ENCODE measurements at regions not wholly inside any gene's neighbourhood (a gene's known extent, or its start where the extent isn't known, plus 50 kb on each side); places are given as distances from the start of the nearest gene placed in this dataset.
A peak's percentile ranks its signal among the peaks of the same experiment; 100 is the strongest.

- DNase-seq (ENCODE audit: low read depth in 4 of 6, low spot score in 6 of 6) = no peak
- 93% methylated on average over 4 of the region's 6 CpGs for WGBS (ENCODE audit: insufficient coverage)
- no peak overlapping the region for H3K27ac ChIP-seq (ENCODE audit: low read depth, low read length)
- H3K4me1 ChIP-seq (ENCODE audit: control insufficient read depth, insufficient read depth, low read length) = no peaks in the 10 kb centered on the region
- no peaks in the 10 kb centered on the region for H3K27me3 ChIP-seq (ENCODE audit: control insufficient read depth, insufficient read depth, low read length)
- no peaks in the 10 kb centered on the region for H3K36me3 ChIP-seq (ENCODE audit: control insufficient read depth, insufficient read depth, low read length)
- H3K9me3 ChIP-seq (ENCODE audit: control insufficient read depth, insufficient read depth, low read length) = no peaks in the 10 kb centered on the region
- H3K4me3 ChIP-seq (ENCODE audit: low read depth, low read length) = no peak overlapping the region
Measured at GRCh38 chr18:40037356-40037755, 1917.7 kb upstream of the PIK3C3 start.

DNA sequence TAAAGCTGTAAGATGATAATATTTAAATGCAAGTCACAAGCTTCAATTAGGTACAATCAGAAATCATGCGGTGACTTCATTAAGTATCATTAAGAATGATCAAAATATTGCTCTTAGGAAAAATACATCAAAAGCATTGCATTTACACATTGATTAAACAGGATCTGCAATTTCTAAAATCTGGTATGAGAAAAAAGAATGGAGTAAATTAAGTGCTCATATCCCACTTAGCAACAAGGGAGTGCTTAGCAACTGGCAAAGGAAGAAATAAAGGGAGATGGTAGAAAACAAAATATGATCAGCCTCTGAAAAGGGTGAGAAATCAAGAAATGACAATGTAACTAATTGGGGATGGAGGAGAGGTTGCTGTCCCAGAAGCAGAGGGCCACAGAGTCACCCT is 1918.2 kb upstream of the PIK3C3 start:
- H3K4me1 ChIP-seq (ENCODE audit: control insufficient read depth, insufficient read depth, low read length) = no peaks in the 10 kb centered on the region
- H3K4me3 ChIP-seq (ENCODE audit: low read depth, low read length) = no peak overlapping the region
- H3K36me3 ChIP-seq (ENCODE audit: control insufficient read depth, insufficient read depth, low read length) = no peaks in the 10 kb centered on the region
- H3K9me3 ChIP-seq (ENCODE audit: control insufficient read depth, insufficient read depth, low read length) = no peaks in the 10 kb centered on the region
- WGBS (ENCODE audit: insufficient coverage) = no CpG with 5 or more reads among the region's 1 CpG
- H3K27me3 ChIP-seq (ENCODE audit: control insufficient read depth, insufficient read depth, low read length) = no peaks in the 10 kb centered on the region
- peak in 2 of 6 donors; percentile 22 to 71 for DNase-seq (ENCODE audit: low read depth in 4 of 6, low spot score in 6 of 6)
- no peak overlapping the region for H3K27ac ChIP-seq (ENCODE audit: low read depth, low read length)

DNA sequence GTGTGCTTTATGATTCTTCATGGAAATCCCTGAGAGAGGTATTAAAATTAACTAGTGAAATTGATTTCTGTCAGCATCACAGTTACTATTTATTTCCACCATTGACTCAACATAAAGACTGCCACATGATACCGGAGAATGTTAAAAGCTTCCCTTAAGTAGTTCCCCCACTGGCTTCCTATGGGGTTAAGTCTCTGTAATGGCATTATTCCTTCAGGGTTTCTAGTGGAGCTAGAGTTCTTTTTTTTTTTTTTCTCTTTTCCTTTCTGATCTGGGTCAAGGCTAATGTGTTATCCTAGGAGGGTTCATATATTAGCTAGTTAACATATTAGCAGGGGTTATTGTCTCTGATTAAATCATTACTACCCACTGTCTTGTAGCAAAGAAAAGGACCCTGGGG is 1919.1 kb upstream of the PIK3C3 start:
- DNase-seq (ENCODE audit: low read depth in 4 of 6, low spot score in 6 of 6) = peak in 1 of 6 donors; percentile 35
- Histone ChIP-seq H3K27ac (ENCODE audit: low read depth, low read length) (no peak overlapping the region), H3K36me3 (ENCODE audit: control insufficient read depth, insufficient read depth, low read length) (no peaks in the 10 kb centered on the region), H3K4me1 (ENCODE audit: control insufficient read depth, insufficient read depth, low read length) (no peaks in the 10 kb centered on the region), H3K27me3 (ENCODE audit: control insufficient read depth, insufficient read depth, low read length) (no peaks in the 10 kb centered on the region), H3K4me3 (ENCODE audit: low read depth, low read length) (no peak overlapping the region), H3K9me3 (ENCODE audit: control insufficient read depth, insufficient read depth, low read length) (no peaks in the 10 kb centered on the region)
- WGBS (ENCODE audit: insufficient coverage) = no CpG with 5 or more reads among the region's 1 CpG

DNA sequence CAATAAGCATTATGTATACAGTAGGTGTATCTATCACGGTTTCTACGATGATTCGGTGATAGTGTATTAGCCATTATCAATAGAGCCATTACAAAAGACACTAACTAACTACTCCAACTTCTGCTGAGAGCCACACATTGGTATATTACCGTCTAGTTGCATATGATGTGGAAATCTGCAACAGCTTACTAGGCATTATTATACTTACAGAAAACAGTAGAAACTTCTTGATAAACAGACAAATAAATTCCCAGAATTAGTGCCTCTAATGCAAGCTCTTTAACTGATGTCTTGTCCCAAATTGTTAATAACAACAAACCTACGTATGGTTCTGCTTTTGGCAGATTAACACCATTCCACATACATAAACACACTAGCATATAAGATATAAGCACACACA is 1923.0 kb upstream of the PIK3C3 start:
- no peaks in the 10 kb centered on the region for H3K27me3 ChIP-seq (ENCODE audit: control insufficient read depth, insufficient read depth, low read length)
- no peak overlapping the region for H3K27ac ChIP-seq (ENCODE audit: low read depth, low read length)
- no peak for DNase-seq (ENCODE audit: low read depth in 4 of 6, low spot score in 6 of 6)
- no peak overlapping the region for H3K4me3 ChIP-seq (ENCODE audit: low read depth, low read length)
- no peaks in the 10 kb centered on the region for H3K36me3 ChIP-seq (ENCODE audit: control insufficient read depth, insufficient read depth, low read length)
- H3K9me3 ChIP-seq (ENCODE audit: control insufficient read depth, insufficient read depth, low read length) = no peaks in the 10 kb centered on the region
- 70% methylated on average over 2 of the region's 5 CpGs for WGBS (ENCODE audit: insufficient coverage)
- H3K4me1 ChIP-seq (ENCODE audit: control insufficient read depth, insufficient read depth, low read length) = no peaks in the 10 kb centered on the region

DNA sequence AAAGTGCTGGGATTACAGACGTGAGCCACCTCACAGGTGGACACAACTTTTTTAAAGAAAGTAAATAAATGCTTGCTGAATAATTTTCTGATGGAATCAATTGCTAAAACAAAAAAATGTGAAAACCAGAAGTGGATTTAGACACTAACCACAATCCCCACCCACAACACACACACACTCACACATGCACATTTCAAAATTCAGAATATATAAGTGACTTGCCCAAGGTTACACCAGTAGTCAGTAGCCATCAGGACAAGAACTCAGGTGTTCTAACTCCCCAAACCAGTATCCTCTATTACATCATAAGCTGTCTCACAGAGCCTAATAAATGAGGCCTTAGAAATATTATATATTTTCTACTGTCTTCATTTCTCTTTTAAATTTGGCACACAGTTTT is 1923.6 kb upstream of the PIK3C3 start:
- no peak for DNase-seq (ENCODE audit: low read depth in 4 of 6, low spot score in 6 of 6)
- Histone ChIP-seq H3K4me3 (ENCODE audit: low read depth, low read length) (no peak overlapping the region), H3K27me3 (ENCODE audit: control insufficient read depth, insufficient read depth, low read length) (no peaks in the 10 kb centered on the region), H3K4me1 (ENCODE audit: control insufficient read depth, insufficient read depth, low read length) (no peaks in the 10 kb centered on the region), H3K36me3 (ENCODE audit: control insufficient read depth, insufficient read depth, low read length) (no peaks in the 10 kb centered on the region), H3K9me3 (ENCODE audit: control insufficient read depth, insufficient read depth, low read length) (no peaks in the 10 kb centered on the region), H3K27ac (ENCODE audit: low read depth, low read length) (no peak overlapping the region)
- WGBS (ENCODE audit: insufficient coverage) = no CpG with 5 or more reads among the region's 1 CpG

DNA sequence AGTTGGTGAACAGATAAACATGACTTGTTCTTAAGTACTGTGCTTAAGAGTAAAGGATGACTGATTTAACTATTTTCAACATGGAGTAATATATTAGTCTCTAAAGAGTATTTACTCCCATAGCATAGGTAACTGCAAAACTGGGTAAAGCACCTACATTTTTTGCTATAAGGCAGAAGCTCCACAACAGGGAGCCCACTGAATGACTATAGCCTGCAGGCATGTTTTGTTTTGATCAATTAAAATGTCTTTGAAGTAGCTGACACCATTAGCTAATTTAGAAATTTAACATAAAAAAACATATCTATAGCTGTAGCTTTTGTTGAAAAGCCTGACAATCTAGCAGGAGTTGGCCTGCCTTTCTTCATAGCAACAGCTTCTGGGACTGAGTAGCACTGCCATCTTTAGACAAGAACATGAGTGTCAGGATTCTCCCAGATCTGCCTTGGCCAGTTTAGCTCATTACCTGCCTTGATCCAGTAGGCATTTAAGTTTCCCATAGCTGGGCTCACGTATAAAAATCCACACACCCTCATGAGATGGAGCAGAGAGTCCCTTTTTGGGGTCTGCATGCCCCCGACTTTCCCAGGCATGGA is 1935.1 kb upstream of the PIK3C3 start:
- no peaks in the 10 kb centered on the region for H3K36me3 ChIP-seq (ENCODE audit: control insufficient read depth, insufficient read depth, low read length)
- H3K27me3 ChIP-seq (ENCODE audit: control insufficient read depth, insufficient read depth, low read length) = no peaks in the 10 kb centered on the region
- peak in 1 of 6 donors; percentile 43 for DNase-seq (ENCODE audit: low read depth in 4 of 6, low spot score in 6 of 6)
- no CpG with 5 or more reads among the region's 2 CpGs for WGBS (ENCODE audit: insufficient coverage)
- no peak overlapping the region for H3K27ac ChIP-seq (ENCODE audit: low read depth, low read length)
- H3K9me3 ChIP-seq (ENCODE audit: control insufficient read depth, insufficient read depth, low read length) = no peaks in the 10 kb centered on the region
- no peaks in the 10 kb centered on the region for H3K4me1 ChIP-seq (ENCODE audit: control insufficient read depth, insufficient read depth, low read length)
- H3K4me3 ChIP-seq (ENCODE audit: low read depth, low read length) = no peak overlapping the region

- no peak overlapping the region for H3K4me3 ChIP-seq (ENCODE audit: low read depth, low read length)
- WGBS (ENCODE audit: insufficient coverage) = no CpG with 5 or more reads among the region's 6 CpGs
- H3K9me3 ChIP-seq (ENCODE audit: control insufficient read depth, insufficient read depth, low read length) = no peaks in the 10 kb centered on the region
- H3K27me3 ChIP-seq (ENCODE audit: control insufficient read depth, insufficient read depth, low read length) = no peaks in the 10 kb centered on the region
- no peak overlapping the region for H3K27ac ChIP-seq (ENCODE audit: low read depth, low read length)
- H3K4me1 ChIP-seq (ENCODE audit: control insufficient read depth, insufficient read depth, low read length) = no peaks in the 10 kb centered on the region
- no peaks in the 10 kb centered on the region for H3K36me3 ChIP-seq (ENCODE audit: control insufficient read depth, insufficient read depth, low read length)
- DNase-seq (ENCODE audit: low read depth in 4 of 6, low spot score in 6 of 6) = peak in 1 of 6 donors; percentile 56
Measured at GRCh38 chr18:40018266-40018665, 1936.8 kb upstream of the PIK3C3 start.

GRCh38 chr18:40017021-40017420 is 1938.0 kb upstream of the PIK3C3 start:
- peak in 1 of 6 donors; percentile 86 for DNase-seq (ENCODE audit: low read depth in 4 of 6, low spot score in 6 of 6)
- WGBS (ENCODE audit: insufficient coverage) = no CpG with 5 or more reads among the region's 6 CpGs
- no peaks in the 10 kb centered on the region for H3K27me3 ChIP-seq (ENCODE audit: control insufficient read depth, insufficient read depth, low read length)
- no peak overlapping the region for H3K27ac ChIP-seq (ENCODE audit: low read depth, low read length)
- no peaks in the 10 kb centered on the region for H3K4me1 ChIP-seq (ENCODE audit: control insufficient read depth, insufficient read depth, low read length)
- H3K36me3 ChIP-seq (ENCODE audit: control insufficient read depth, insufficient read depth, low read length) = no peaks in the 10 kb centered on the region
- no peak overlapping the region for H3K4me3 ChIP-seq (ENCODE audit: low read depth, low read length)
- H3K9me3 ChIP-seq (ENCODE audit: control insufficient read depth, insufficient read depth, low read length) = no peaks in the 10 kb centered on the region

GRCh38 chr18:40016405-40016804 is 1938.6 kb upstream of the PIK3C3 start:
- no CpG with 5 or more reads among the region's 1 CpG for WGBS (ENCODE audit: insufficient coverage)

GRCh38 chr18:40013001-40013609 is 1941.9 kb upstream of the PIK3C3 start:
- peak in 1 of 6 donors; percentile 29 for DNase-seq (ENCODE audit: low read depth in 4 of 6, low spot score in 6 of 6)

More at GRCh38 chr18:40016405-40016804, 1938.6 kb upstream of the PIK3C3 start:
- H3K27me3 ChIP-seq (ENCODE audit: control insufficient read depth, insufficient read depth, low read length) = no peaks in the 10 kb centered on the region
- H3K4me3 ChIP-seq (ENCODE audit: low read depth, low read length) = no peak overlapping the region
- H3K36me3 ChIP-seq (ENCODE audit: control insufficient read depth, insufficient read depth, low read length) = no peaks in the 10 kb centered on the region
- H3K27ac ChIP-seq (ENCODE audit: low read depth, low read length) = no peak overlapping the region
- DNase-seq (ENCODE audit: low read depth in 4 of 6, low spot score in 6 of 6) = no peak
- H3K9me3 ChIP-seq (ENCODE audit: control insufficient read depth, insufficient read depth, low read length) = no peaks in the 10 kb centered on the region
- H3K4me1 ChIP-seq (ENCODE audit: control insufficient read depth, insufficient read depth, low read length) = no peaks in the 10 kb centered on the region

More at GRCh38 chr18:40013001-40013609, 1941.9 kb upstream of the PIK3C3 start:
- Histone ChIP-seq H3K4me3 (ENCODE audit: low read depth, low read length) (no peak overlapping the region), H3K36me3 (ENCODE audit: control insufficient read depth, insufficient read depth, low read length) (no peaks in the 10 kb centered on the region), H3K4me1 (ENCODE audit: control insufficient read depth, insufficient read depth, low read length) (no peaks in the 10 kb centered on the region), H3K27ac (ENCODE audit: low read depth, low read length) (no peak overlapping the region), H3K9me3 (ENCODE audit: control insufficient read depth, insufficient read depth, low read length) (no peaks in the 10 kb centered on the region), H3K27me3 (ENCODE audit: control insufficient read depth, insufficient read depth, low read length) (no peaks in the 10 kb centered on the region)
